ENCODE measurements at regions not wholly inside any gene's neighbourhood (a gene's known extent, or its start where the extent isn't known, plus 50 kb on each side); places are given as distances from the start of the nearest gene placed in this dataset.

GRCh38 chr2:18253686-18254197, 306.7 kb downstream of the RDH14 start:
- no peak for DNase-seq (ENCODE audit: low read depth)

GRCh38 chr2:18251486-18251885, 309.0 kb downstream of the RDH14 start:
- DNase-seq (ENCODE audit: low read depth) = no peak

- DNase-seq (ENCODE audit: low read depth) = no peak
Measured at GRCh38 chr2:18247282-18248110, 313.0 kb downstream of the RDH14 start.

GRCh38 chr2:18245375-18245774, 315.1 kb downstream of the RDH14 start:
- no peak for DNase-seq (ENCODE audit: low read depth)

GRCh38 chr2:18244845-18245244, 315.6 kb downstream of the RDH14 start:
- DNase-seq (ENCODE audit: low read depth) = no peak

DNA sequence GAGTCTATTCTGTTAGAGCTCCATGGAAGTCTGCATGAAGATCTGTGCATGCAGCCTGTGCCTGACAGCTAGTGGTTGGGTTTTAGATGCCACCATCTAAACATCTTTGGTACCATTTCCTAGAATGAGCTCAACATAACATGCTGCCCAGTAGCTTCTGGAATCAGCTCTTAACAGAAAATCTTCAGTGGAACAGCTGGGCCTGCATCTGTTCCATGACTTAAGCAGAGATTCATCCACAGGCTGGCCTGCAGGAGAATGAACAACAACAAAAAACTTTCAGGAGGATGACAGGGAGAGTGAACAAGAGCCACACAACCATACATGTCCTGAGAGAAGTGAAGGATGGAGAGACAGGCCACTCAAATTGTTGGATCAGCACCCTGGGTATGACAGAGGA, 316.6 kb downstream of the RDH14 start:
- no peak for DNase-seq (ENCODE audit: low read depth)

- no peak for DNase-seq (ENCODE audit: low read depth)
Measured at GRCh38 chr2:18242716-18243115, 317.7 kb downstream of the RDH14 start.

DNA sequence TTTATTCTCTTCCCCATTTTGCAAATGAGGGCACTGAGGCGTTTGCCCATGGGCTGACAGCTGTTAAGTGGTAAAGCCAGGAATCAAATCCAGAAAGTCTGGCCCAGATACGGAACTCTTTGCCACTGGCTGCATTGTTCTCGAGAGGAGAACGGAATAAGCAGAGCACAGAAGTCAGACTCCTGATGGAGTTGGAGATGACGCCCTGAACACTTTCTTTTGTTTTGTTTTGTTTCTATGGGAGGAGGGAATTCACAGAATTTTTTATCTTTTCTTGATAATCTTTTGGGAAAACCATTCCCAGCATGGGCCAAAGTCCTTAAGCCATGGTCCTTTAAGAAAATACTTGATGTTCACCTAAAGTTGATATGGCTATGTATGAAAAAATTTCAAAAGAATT, 322.2 kb downstream of the RDH14 start:
- no peak for DNase-seq (ENCODE audit: low read depth)

GRCh38 chr2:18237298-18237697, 323.2 kb downstream of the RDH14 start:
- no peak for DNase-seq (ENCODE audit: low read depth)

DNA sequence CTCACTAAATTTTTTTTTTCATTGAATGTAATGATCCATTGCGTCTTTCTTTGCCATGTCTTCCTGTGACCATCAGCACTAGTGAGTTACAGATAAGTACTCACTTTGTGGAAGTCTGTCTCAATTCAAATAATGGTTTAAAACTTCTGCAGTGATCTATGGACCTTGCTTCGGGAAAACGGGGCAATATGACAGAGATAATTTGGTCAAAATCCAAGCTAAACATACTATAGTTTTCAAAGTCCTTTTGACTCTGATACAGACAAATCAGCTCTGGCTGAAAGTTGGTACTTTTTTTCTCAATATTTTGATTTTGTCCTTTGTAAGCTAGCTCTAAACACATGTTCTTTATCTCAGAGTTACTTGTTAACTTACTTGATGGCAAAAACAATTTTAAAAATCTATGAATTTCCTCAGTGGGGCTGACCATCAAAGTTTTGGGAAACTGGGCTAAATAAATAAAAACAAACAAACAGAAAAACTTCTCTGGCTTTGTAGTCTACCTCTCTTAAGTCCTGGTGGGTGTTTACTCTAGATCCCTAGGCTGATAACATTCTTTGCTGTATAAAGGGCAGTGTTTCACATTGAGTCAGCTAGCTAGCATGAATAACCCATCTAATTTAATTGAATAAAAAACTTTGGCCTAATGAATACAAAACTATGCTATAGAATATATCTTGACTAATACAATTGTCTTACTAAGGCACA, 327.6 kb downstream of the RDH14 start:
- peak; percentile 44 for DNase-seq (ENCODE audit: low read depth)

DNA sequence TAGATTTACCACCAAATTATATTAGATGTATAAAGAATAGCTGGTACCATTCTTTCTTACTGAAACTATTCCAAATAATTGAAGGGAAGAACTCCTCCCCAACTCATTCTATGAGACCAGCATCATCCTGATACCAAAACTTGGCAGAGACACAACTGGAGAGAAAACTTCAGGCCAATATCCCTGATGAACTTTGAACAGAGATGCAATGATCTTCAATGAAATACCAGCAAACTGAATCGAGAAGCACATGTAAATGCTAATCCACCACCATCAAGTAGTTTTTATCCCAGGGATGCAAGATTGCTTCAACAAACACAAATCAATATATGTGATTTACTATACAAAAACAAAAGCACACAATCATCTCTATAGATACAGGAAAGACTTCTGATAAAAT, 329.8 kb downstream of the RDH14 start:
- DNase-seq (ENCODE audit: low read depth) = no peak

DNA sequence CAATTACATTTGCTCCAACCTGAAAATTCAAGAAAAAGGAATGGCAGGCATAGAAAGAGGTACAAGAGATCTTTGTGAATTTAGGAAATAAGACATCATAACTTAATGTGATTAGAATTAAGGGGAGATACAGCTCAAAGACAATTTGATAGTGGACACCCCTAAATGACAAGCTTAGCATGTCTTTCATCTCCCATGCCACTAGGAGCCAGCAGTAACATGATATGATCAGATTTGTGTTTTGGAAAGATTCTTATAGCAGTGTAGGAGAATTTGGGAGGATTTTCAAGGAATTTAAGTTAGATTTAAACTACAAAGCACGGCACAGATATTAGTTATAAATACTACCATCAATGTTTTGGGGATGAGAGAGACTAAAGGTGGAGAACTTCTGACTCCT, 340.8 kb downstream of the RDH14 start:
- no peak for DNase-seq (ENCODE audit: low read depth)

DNA sequence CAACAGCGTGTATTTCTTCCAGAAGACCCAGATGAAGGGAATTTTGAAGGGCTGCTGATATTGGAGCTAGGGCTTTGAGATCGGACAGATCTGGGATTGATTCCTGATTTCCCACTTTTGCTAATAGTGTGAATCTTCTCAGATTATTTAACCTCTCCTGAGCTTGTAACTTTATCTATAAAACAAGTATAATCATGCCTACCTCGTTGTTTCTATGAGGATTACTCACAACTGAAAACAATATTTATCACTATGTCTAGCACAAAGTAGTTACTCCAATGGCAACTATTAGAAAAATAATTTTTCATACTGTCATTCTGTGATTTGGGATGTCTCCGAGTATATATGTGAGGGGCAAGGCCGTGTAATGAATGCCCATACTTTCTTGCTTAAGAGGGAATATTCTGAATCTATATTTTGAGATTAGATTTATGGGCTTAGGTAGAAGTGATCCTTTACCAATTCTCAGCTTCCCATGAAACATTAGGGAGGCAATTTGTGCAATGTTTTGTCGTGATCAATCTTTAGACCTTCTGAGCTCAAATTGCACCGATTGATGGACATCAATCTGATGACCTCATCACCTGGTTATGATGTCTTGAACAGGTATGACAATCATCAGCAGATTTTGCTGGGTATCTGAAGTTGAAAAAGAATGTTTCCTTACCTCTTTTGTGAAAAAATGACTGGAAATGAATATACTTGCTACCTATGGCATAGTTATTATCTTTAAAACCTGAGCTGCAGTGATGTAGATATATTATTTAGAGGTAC, 339.9 kb downstream of the KCNS3 start:
- DNase-seq (ENCODE audit: low read depth) = no peak

- DNase-seq (ENCODE audit: low read depth) = no peak
Measured at GRCh38 chr2:18214936-18215335, 336.5 kb downstream of the KCNS3 start.

- no peak for DNase-seq (ENCODE audit: low read depth)
Measured at GRCh38 chr2:18213986-18214385, 335.5 kb downstream of the KCNS3 start.

DNA sequence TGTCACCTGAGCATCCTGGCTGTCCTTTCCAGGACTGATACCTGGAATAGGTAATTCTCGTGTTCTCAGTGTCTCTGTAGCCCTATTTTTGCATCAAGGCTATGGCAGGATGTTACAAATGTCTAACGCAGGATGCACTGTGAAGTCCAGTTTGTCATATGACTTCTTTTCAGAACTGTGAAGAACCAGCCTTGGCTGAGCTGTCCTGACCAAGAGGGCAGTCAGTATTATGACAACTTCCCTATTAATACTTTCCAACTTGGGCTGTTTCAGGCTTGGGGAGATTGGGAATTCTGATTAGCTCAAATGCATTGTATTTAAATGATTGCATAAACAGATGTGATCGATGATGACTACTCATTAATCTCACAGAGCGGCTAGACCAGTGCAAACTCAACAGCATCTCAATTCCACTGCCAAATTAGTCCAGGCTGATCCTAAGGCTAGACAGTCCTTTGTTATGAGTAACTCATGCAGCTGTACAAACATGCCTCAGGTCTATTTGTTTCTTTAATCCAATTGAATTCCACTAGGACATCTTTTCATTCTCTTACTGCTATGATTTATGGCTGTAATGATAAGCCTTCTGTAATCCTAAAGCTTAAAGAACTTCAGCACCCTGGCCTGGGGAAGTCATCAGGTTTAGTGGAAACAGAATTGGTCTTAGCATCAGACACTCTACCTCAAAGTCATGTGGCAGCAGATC, 331.6 kb downstream of the KCNS3 start:
- DNase-seq (ENCODE audit: low read depth) = peak; percentile 71

DNA sequence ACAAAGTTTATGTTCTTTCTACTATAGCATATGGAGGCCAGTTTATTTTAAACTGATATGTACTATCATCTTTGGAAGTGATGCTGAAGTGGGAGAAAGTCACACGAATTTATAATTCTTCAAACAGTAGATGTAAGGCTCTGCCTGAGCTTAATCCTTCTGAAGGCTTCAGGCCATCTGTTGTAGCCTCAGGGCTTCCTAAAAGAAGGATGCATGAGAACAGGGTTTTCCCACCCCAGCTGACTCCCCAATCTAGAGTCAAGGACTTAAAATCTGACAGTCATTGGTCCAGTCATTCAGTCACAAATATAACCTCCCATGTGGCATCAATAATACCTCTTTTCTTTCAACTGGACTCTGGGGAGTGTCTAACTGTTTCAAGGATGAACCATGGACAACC, 330.5 kb downstream of the KCNS3 start:
- no peak for DNase-seq (ENCODE audit: low read depth)

GRCh38 chr2:18200771-18201170, 322.3 kb downstream of the KCNS3 start:
- no peak for DNase-seq (ENCODE audit: low read depth)

- no peak for DNase-seq (ENCODE audit: low read depth)
Measured at GRCh38 chr2:18198677-18199076, 320.2 kb downstream of the KCNS3 start.

DNA sequence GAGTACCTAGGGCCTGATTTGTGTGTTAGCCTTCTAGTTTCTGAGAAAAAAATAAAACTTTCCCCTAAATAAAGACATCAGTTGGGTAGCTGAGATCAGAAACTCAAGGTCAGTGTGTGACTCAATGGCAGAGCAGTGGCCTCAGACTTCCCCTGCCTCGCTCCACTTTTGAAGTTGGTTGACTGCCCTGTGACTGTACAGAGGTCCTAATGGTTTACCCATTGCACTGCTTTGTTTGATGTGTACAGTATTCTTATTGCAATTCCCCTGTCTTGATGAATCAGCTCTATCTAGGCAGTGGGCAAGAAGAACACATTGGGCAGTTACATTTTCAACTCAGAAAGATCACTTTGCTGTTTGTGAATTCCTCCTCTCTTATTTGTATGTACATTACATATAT, 315.7 kb downstream of the KCNS3 start:
- no peak for DNase-seq (ENCODE audit: low read depth)

DNA sequence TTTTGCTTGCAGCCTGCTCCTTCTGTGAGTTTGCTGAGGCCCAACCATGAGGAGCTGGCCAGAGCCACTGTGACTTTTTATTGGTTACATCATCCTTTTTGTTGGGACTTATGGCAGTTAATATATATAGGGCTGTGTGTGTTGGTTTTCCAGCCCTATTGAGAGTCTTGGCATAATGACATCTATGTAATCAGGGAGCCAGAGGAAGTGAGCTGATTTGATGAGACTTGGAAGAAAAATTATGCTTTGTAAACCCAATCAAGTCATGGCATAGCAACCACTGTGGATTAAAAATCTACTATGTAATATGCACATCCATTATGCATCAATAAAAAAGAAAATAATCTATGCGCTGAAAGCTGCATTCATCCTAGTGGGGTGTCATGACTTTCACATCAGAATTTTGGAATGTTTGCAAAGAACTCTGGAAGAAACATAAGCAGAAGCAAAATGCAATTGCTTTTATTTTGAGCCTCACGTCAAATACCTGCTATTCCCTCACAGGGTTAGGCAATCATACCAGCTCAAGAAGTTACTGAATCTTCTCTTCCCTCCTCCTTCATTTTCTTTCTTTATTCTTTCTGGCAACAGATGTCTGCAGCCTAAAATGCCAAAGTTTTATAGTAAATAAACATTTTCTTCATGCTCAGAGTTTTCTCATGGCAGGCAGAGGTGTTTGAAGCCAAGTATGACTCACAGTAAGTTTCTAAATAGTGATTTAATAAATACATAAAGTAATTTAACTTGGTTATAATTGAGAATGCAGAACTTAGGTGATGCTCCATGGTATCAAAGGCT, 308.5 kb downstream of the KCNS3 start:
- no peak for DNase-seq (ENCODE audit: low read depth)

All from non-pigmented ciliary epithelial cell (primary cell).